ENCODE measurements at regions not wholly inside any gene's neighbourhood (a gene's known extent, or its start where the extent isn't known, plus 50 kb on each side); places are given as distances from the start of the nearest gene placed in this dataset.

DNA sequence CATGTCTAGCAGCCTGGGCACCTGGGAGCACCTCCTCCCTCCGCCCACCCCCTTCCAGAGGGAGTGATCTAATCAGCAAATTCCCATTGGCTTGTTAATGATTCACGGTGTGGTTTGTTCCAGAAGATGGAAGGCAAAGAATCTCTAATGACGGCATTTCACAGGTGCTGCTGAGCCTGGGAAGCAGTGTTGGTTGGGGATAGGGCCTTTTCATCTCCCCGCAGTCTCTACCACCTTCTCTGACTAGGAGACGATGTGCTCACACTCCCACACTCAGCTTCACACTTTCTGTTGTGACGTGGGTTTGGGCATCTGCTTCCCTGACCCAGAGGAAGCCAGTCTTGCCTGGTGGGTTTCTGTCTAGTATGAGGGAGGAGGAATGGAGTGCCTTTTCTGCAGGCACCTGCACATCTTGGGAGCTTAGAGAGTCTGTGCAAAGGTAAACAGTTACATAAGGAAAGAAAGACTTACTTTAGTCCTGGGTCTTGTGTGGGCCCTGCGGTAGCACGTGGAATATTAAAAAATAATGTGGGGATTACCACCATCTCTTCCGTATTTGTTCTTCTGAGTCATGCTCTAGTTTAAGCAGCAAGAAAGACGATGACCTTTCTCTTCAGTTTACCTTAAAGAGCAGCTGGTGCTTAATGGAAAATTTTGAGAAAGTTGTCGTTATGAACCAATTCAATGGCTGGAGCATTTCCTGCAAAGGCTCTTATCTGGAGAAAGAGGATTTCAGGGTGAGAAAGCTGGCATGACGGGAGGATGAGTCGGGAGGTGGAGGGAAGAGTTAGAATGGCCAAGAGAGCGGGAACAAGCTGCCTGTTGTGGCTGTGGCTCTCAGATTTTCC, 70.6 kb upstream of the ARHGAP5 start:
- DNase-seq: no peak
- no peaks in the 10 kb centered on the region for H3K36me3 Mint-ChIP-seq
- H3K4me3 Mint-ChIP-seq: no peak overlapping the region
- ATAC-seq (ENCODE audit: low read depth): no peak
- no peak overlapping the region for H3K27ac Mint-ChIP-seq
- no peaks in the 10 kb centered on the region for H3K9me3 Mint-ChIP-seq
- H3K27me3 Mint-ChIP-seq: peaks cover 11% of the 10 kb centered on the region
- H3K4me1 Mint-ChIP-seq: no peaks in the 10 kb centered on the region
- POLR2A ChIA-PET: no interaction called here

DNA sequence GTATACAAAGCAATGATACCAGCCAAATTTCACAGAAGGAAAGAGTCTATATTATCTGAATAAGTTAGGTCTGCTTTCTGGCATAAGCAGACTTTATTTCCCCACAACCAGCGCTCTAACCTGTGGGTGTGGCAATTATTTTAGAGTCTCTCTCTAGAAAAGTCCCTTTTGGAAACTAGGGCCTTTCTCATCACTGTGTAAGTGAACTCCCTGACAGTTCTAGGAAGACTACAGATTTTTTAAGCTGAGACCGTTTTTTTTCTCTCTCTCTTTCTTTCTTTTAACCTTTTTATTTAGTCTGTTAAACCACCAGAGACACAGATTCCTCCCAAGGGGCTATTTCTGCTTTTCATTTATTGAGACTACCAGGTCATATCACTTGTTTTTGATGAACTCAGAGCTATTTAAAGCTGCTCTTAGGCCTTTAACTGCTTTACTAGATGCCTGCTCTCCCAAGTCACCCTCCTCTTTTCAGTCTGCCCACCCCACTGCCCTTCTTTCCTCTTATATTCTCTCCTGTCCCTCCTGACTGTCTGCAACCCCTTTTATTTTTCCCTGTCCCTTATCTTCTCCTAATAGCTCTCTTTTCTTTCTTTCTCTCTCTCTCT, 69.2 kb upstream of the ARHGAP5 start:
- Mint-ChIP-seq H3K36me3 (no peaks in the 10 kb centered on the region), H3K4me3 (no peak overlapping the region), H3K27ac (peak overlapping the region; percentile 16), H3K9me3 (no peaks in the 10 kb centered on the region), H3K27me3 (peaks cover 9% of the 10 kb centered on the region), H3K4me1 (no peaks in the 10 kb centered on the region)
- POLR2A ChIA-PET: no interaction called here
- ATAC-seq (ENCODE audit: low read depth): no peak
- no peak for DNase-seq

DNA sequence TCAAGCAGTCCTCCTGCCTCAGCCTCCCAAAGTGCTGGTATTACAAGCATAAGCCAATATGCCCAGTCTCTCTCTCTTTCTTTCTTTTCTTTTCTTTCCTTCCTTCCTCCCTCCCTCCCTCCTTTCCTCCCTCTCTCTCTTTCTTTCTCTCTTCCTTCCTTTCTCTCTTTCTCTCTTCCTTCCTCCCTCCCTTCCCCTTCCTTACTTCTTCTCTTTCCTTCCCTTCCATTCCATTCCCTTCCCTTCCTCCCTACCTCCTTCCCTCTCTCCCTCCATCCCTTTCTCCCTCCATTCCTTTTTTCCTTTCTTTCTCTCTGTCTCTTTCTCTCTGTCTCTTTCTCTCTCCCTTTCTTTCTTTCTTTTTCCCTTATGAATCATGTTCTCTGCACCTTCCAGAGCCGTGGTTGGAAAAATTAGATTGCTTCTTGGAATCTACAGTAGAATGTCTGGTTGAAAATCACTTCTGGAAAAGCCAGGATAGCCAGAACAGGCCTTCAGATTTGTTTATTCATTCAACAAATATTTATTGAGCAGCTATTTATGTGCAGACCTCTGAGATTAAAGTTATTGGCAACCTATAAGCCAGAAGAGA, 68.4 kb upstream of the ARHGAP5 start:
- POLR2A ChIA-PET: no interaction called here
- H3K4me3 Mint-ChIP-seq: no peak overlapping the region
- H3K27me3 Mint-ChIP-seq: peaks cover 9% of the 10 kb centered on the region
- DNase-seq (no peak), ATAC-seq (ENCODE audit: low read depth) (no peak)
- H3K36me3 Mint-ChIP-seq: no peaks in the 10 kb centered on the region
- no peaks in the 10 kb centered on the region for H3K9me3 Mint-ChIP-seq
- H3K4me1 Mint-ChIP-seq: no peaks in the 10 kb centered on the region
- no peak overlapping the region for H3K27ac Mint-ChIP-seq

DNA sequence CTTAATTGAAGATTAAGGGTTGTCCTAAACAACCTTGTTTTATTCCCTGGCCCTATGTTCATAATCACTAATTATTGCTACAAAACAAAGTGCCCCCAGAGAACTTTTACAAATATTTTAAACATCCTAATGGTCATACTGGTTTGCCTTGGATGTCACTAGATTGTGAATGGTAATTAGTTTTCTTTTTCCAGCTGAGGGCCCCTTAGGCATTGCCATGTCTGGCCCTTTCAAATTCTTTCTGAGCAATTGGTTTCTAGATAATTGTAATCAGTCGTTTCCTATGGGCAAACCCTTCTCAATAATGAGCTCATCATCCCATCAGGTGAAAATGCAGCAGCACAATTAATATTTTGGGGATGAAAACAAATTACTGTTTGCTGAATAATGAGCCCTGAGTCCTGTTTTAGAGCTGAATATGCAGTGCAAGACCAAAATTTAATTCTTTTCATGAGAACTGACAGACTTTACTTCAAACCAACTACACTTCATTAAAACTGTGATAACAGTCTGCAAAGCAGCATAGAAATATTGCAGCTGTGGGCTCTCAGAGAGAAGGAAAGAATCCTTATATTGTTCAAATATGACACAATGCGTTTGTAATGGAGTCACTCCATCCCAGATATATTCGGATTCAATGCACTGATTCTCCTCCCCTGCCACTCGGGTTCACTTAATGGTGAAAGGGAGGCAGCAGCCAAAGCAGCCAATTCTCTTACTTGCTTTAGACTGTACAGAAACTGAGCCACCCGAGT, 67.7 kb upstream of the ARHGAP5 start:
- H3K27ac Mint-ChIP-seq: no peak overlapping the region
- DNase-seq (no peak), ATAC-seq (ENCODE audit: low read depth) (no peak)
- POLR2A ChIA-PET: no interaction called here
- no peaks in the 10 kb centered on the region for H3K36me3 Mint-ChIP-seq
- H3K4me3 Mint-ChIP-seq: no peak overlapping the region
- no peaks in the 10 kb centered on the region for H3K9me3 Mint-ChIP-seq
- no peaks in the 10 kb centered on the region for H3K4me1 Mint-ChIP-seq
- H3K27me3 Mint-ChIP-seq: peaks cover 9% of the 10 kb centered on the region

DNA sequence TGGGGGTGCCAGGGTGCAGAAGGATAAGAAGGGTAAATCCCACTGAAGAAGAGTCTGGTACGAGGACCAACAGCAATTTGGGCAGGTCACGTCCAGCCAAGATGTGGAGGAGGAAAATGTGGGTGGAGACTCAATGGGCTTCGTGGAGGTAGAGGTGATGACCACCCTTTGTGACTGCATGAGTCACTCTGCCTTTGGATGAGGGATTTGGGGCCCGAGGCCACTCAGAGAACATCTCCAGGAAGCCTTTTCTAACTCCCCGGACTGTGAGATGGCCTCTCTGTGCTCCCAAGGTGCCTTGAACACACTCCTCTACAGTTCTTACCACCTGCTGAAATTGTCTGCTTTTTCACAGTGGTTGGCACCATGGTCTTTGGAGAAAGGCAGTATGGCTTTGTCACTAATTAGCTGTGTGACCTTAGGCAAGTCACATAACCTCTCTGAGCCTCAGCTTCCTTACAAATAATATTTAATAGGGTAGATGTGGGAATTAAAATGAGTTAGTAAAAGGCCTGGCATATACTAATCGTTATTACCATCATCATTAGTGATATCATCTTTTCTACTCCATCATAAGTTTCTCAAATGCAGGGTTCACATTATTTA, 67.0 kb upstream of the ARHGAP5 start:
- Mint-ChIP-seq H3K9me3 (no peaks in the 10 kb centered on the region), H3K4me1 (no peaks in the 10 kb centered on the region), H3K27ac (no peak overlapping the region), H3K4me3 (no peak overlapping the region), H3K27me3 (peaks cover 9% of the 10 kb centered on the region), H3K36me3 (no peaks in the 10 kb centered on the region)
- POLR2A ChIA-PET: no interaction called here
- DNase-seq (no peak), ATAC-seq (ENCODE audit: low read depth) (no peak)

DNA sequence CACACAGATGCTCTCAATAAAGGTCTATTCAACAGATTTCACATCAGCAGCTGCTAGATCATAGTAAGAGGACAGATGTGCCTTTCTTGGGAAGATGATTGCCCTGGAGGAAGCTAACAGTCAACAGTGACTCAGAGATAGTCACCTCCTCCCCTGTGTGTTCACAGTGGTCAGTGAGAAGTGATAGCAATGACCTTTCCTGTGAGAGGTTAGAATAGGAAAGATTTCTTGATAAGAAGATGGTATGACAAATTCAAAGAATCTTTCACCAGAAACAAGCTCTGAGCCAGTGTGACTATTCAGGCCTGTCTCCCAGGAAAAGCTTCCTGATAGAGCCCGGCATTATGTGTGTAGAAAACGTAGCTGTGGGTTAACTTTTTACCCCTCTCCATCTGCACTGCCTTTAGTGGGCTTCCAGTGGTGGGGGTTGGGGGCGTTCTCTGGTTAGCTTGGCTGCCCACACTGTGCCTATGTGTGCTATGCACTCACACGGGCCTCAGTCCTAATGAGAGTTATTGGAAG, 66.4 kb upstream of the ARHGAP5 start:
- Mint-ChIP-seq H3K36me3 (no peaks in the 10 kb centered on the region), H3K4me1 (no peaks in the 10 kb centered on the region), H3K27me3 (peaks cover 9% of the 10 kb centered on the region), H3K4me3 (no peak overlapping the region), H3K27ac (no peak overlapping the region), H3K9me3 (no peaks in the 10 kb centered on the region)
- ATAC-seq (ENCODE audit: low read depth): no peak
- POLR2A ChIA-PET: no interaction called here
- no peak for DNase-seq

DNA sequence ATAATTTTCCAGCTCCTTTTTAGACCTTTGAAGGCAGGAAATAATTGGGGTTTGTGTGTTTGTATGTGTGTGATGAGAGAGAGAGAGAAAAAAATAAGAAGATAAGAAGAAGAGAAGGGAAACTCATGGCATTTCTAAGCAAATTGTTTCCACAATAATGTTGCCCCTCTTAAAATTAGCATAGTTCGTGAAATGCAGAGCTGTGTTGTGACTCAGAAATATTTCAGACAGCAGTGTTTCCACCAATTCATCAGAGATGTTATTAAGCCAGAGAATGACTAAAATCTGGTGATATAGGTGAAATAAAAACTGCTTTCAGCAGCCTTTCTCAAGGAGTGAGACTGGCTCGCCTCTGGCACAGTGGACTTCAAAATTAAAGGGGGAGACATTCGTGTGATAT, 65.9 kb upstream of the ARHGAP5 start:
- DNase-seq: no peak
- Mint-ChIP-seq H3K4me3 (no peak overlapping the region), H3K27ac (no peak overlapping the region), H3K4me1 (no peaks in the 10 kb centered on the region), H3K27me3 (peaks cover 9% of the 10 kb centered on the region), H3K36me3 (no peaks in the 10 kb centered on the region), H3K9me3 (no peaks in the 10 kb centered on the region)
- no peak for ATAC-seq (ENCODE audit: low read depth)
- POLR2A ChIA-PET: no interaction called here

DNA sequence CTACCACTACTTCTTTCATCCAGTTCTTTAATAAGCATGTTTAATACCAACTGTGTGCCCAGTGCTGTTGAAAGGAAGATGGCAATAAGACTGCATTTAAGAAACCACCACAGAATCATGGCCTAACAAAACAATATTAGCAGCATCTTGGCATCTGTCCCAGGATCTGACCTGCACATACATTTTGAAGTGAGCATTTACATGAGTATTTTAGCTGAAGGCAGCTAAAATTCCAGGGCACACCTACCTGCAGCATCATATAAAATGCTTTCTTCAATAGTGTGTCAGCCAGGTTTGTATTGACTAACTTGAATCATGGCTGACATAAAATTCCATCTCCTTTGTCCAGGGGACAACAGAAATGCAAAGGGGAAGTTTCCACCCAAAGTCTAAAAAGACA, 65.0 kb upstream of the ARHGAP5 start:
- POLR2A ChIA-PET: no interaction called here
- ATAC-seq (ENCODE audit: low read depth) (no peak), DNase-seq (no peak)
- H3K9me3 Mint-ChIP-seq: no peaks in the 10 kb centered on the region
- H3K27me3 Mint-ChIP-seq: peaks cover 11% of the 10 kb centered on the region
- H3K27ac Mint-ChIP-seq: no peak overlapping the region
- H3K36me3 Mint-ChIP-seq: no peaks in the 10 kb centered on the region
- no peak overlapping the region for H3K4me3 Mint-ChIP-seq
- no peaks in the 10 kb centered on the region for H3K4me1 Mint-ChIP-seq

DNA sequence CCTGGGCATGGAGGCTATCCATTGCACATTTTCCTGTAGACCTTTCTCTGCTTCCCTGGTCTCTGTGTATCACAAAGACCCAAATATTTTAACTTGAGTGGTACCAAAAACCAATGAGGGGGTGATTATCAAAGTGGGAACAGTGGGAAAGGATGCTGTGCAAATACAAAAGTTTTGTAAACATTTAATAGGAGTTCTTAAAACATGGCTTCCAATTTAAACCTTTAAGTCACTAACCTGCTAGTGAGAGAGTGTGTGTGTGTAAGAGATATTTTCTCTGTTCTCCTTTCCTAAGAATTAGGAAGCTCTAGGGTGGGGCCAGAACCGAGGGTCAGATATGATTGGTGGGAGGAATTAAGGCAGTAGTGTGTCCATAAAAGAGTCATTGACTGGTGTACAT, 64.5 kb upstream of the ARHGAP5 start:
- DNase-seq: no peak
- ATAC-seq (ENCODE audit: low read depth): no peak
- H3K9me3 Mint-ChIP-seq: no peaks in the 10 kb centered on the region
- no peak overlapping the region for H3K4me3 Mint-ChIP-seq
- no peak overlapping the region for H3K27ac Mint-ChIP-seq
- POLR2A ChIA-PET: no interaction called here
- peaks cover 14% of the 10 kb centered on the region for H3K27me3 Mint-ChIP-seq
- no peaks in the 10 kb centered on the region for H3K4me1 Mint-ChIP-seq
- no peaks in the 10 kb centered on the region for H3K36me3 Mint-ChIP-seq

DNA sequence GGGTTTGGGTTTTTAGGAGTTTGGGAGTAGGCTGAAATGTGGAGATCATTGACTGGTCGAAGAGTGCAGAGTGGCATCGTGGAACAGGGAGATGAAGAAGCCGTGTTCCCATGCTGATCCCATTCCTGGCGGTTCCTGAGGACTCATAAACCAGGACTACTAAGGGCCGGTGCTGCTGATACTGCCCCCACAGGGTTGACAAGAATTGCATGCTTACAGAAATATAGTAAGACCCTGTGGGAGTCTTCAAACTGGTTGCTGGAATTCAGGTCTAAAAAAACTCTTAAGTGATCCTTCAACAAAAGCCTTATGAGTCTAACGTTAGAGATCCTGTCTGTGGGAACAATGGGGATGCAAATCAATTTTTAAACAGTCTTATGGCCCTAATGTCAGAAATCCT, 64.0 kb upstream of the ARHGAP5 start:
- peaks cover 11% of the 10 kb centered on the region for H3K27me3 Mint-ChIP-seq
- H3K4me1 Mint-ChIP-seq: no peaks in the 10 kb centered on the region
- H3K9me3 Mint-ChIP-seq: no peaks in the 10 kb centered on the region
- no peaks in the 10 kb centered on the region for H3K36me3 Mint-ChIP-seq
- no peak overlapping the region for H3K27ac Mint-ChIP-seq
- POLR2A ChIA-PET: no interaction called here
- no peak overlapping the region for H3K4me3 Mint-ChIP-seq
- DNase-seq (no peak), ATAC-seq (ENCODE audit: low read depth) (no peak)

DNA sequence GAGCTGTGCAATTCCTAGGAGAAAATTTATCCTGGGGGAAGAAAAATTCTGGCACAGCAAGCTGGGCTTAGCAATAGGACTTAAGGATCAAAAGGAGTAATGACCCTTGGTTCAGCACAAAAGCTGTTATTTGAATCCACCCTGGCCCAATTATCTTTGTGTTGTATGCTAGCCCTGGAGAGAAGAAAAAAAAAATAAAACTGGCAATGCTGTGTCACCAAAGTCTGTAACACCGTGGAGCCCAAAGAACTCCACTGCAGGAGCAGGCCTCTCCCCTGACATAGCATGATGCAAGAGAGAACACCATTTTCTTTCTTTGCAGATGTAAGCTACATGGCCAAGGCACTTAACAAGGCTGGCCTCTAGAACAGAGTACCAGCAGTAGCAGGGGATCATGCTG, 63.0 kb upstream of the ARHGAP5 start:
- no peaks in the 10 kb centered on the region for H3K4me1 Mint-ChIP-seq
- no peak overlapping the region for H3K4me3 Mint-ChIP-seq
- ATAC-seq (ENCODE audit: low read depth) (no peak), DNase-seq (no peak)
- no peaks in the 10 kb centered on the region for H3K9me3 Mint-ChIP-seq
- H3K27ac Mint-ChIP-seq: no peak overlapping the region
- H3K27me3 Mint-ChIP-seq: peaks cover 13% of the 10 kb centered on the region
- POLR2A ChIA-PET: no interaction called here
- no peaks in the 10 kb centered on the region for H3K36me3 Mint-ChIP-seq

DNA sequence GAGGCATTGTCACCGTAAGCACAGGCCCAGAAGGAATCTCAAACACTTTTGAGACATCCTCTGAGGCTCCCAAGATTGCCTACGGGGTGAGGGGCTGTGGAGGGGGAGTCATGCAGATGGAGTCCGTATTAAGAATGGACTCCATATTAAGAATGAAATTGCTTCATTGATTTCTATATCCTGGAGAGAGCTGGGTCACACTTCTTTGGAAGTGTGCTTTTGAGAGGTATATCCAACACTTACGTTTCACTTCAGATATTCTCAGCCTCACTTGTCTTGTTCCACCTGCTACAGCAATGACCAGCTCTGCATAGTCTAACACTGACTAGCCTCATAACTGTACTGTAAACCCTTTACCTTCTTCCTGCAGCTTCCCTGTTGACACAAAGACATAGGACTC, 62.6 kb upstream of the ARHGAP5 start:
- Mint-ChIP-seq H3K36me3 (no peaks in the 10 kb centered on the region), H3K27ac (no peak overlapping the region), H3K9me3 (no peaks in the 10 kb centered on the region), H3K4me3 (no peak overlapping the region), H3K27me3 (peaks cover 14% of the 10 kb centered on the region), H3K4me1 (no peaks in the 10 kb centered on the region)
- no peak for ATAC-seq (ENCODE audit: low read depth)
- DNase-seq: no peak
- POLR2A ChIA-PET: no interaction called here

DNA sequence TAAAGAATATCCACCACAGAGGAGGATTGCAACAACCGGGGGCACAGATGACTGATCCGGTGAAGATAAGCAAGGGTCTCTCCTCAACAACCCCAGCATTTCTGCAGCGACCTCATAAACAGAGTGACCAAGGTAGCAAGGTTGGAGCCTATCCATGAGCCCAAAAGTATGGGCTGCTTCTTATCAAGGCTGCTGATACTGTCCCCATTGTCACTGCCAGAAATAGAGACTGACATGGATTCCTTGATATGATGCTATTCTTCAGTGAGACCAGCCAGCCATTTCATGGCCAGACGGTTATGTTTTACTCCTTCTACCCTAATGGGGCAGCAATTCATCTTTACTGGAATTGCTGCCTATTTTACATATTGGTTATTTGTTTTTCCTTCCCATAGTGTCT, 61.9 kb upstream of the ARHGAP5 start:
- DNase-seq (no peak), ATAC-seq (ENCODE audit: low read depth) (no peak)
- Mint-ChIP-seq H3K36me3 (no peaks in the 10 kb centered on the region), H3K9me3 (no peaks in the 10 kb centered on the region), H3K4me1 (no peaks in the 10 kb centered on the region), H3K27me3 (peaks cover 10% of the 10 kb centered on the region), H3K4me3 (no peak overlapping the region), H3K27ac (no peak overlapping the region)
- POLR2A ChIA-PET: no interaction called here
